ENCODE measurements at regions not wholly inside any gene's neighbourhood (a gene's known extent, or its start where the extent isn't known, plus 50 kb on each side); places are given as distances from the start of the nearest gene placed in this dataset.

DNA sequence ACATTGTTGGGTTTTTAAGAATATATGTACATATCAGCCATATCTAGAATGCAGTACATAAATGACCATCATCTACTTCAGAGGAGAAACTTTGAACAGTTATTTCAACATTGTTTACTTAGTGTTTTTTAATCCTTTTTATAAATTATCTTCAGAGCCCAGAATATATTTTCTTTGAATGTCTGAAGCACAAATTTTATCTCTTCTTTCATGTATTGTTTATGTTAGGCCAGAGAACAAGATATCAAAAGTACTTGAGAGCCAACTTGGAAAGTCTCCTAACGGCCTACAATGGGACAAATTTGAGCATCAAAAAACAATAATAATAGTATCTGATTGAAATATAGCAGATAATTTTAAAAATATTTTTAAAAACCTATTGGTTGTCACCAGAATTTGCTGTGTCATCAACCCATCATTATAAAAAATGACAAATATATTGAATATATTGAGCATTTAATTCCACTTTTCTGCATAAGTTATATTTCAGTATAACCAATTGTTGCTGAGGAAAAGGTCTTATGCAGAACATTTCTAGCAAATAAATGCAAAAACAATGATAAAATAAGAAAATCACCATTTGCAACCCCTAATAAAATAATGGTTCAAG is 67.5 kb upstream of the CCNG1 start:
- intact Hi-C loops (cut with micrococcal nuclease): no loop called here
- CTCF ChIA-PET: no interaction called here
- Mint-ChIP-seq H3K4me3 (no peak overlapping the region), H3K4me1 (no peaks in the 10 kb centered on the region), H3K27ac (no peak overlapping the region), H3K27me3 (peaks cover 4% of the 10 kb centered on the region), H3K9me3 (ENCODE audit: insufficient read depth) (no peaks in the 10 kb centered on the region)
- POLR2A ChIA-PET: no interaction called here
- no peak for TF ChIP-seq EZH2 (IDR thresholded peaks at IDR 0.05; ENCODE audit: borderline replicate concordance, insufficient read depth, low read depth, low read length, poor library complexity, severe bottlenecking)
- TF ChIP-seq, protein P1, sequence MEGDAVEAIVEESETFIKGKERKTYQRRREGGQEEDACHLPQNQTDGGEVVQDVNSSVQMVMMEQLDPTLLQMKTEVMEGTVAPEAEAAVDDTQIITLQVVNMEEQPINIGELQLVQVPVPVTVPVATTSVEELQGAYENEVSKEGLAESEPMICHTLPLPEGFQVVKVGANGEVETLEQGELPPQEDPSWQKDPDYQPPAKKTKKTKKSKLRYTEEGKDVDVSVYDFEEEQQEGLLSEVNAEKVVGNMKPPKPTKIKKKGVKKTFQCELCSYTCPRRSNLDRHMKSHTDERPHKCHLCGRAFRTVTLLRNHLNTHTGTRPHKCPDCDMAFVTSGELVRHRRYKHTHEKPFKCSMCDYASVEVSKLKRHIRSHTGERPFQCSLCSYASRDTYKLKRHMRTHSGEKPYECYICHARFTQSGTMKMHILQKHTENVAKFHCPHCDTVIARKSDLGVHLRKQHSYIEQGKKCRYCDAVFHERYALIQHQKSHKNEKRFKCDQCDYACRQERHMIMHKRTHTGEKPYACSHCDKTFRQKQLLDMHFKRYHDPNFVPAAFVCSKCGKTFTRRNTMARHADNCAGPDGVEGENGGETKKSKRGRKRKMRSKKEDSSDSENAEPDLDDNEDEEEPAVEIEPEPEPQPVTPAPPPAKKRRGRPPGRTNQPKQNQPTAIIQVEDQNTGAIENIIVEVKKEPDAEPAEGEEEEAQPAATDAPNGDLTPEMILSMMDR (IDR thresholded peaks at IDR 0.05): no peak
- H3K9me3 ChIP-seq (ENCODE audit: control extremely low read depth in 1 of 3, control insufficient read depth in 2 of 3, insufficient read depth in 1 of 3, low read length in 2 of 3): peaks cover 0 to 10% (median under 1%) of the 10 kb centered on the region in 3 donors
- no peak overlapping the region for H2AFZ ChIP-seq (ENCODE audit: insufficient read depth, low read depth, low read length, poor library complexity, severe bottlenecking)
- H3K9ac ChIP-seq (ENCODE audit: low read length): no peak overlapping the region
- no peaks in the 10 kb centered on the region for H4K20me1 ChIP-seq (ENCODE audit: control insufficient read depth, insufficient read depth, low read length, poor library complexity, severe bottlenecking)
- H3K27ac ChIP-seq (ENCODE audit: low read length in 2 of 2): no peak overlapping the region
- H3K79me2 ChIP-seq (ENCODE audit: control insufficient read depth, insufficient read depth, low read length): no peaks in the 10 kb centered on the region
- peaks cover 0 to 2% (median 0%) of the 10 kb centered on the region in 4 experiments for H3K27me3 ChIP-seq (replicated peaks in 1 of 4; ENCODE audit: control extremely low read depth in 1 of 4, control insufficient read depth in 3 of 4, insufficient read depth in 4 of 4, low read length in 3 of 4)
- no CpG with 5 or more reads among the region's 1 CpG for WGBS (ENCODE audit: insufficient coverage)
- no peak for DNase-seq
- H3K4me1 ChIP-seq (ENCODE audit: control insufficient read depth in 2 of 2, insufficient read depth in 2 of 2, low read length in 2 of 2): no peaks in the 10 kb centered on the region
- ATAC-seq (ENCODE audit: low read depth): no peak
- no peaks in the 10 kb centered on the region for H3K36me3 ChIP-seq (replicated peaks in 1 of 2; ENCODE audit: control extremely low read depth in 1 of 2, control insufficient read depth in 1 of 2, extremely low read depth in 1 of 2, insufficient read depth in 2 of 2, low read length in 1 of 2)
- no peak overlapping the region for H3K4me3 ChIP-seq (ENCODE audit: control extremely low read depth in 1 of 5, extremely low read depth in 1 of 5, insufficient read depth in 1 of 5, low read depth in 2 of 5, low read length in 4 of 5)
- no peak overlapping the region for H3K4me2 ChIP-seq (replicated peaks; ENCODE audit: low read depth, low read length, poor library complexity, severe bottlenecking)

DNA sequence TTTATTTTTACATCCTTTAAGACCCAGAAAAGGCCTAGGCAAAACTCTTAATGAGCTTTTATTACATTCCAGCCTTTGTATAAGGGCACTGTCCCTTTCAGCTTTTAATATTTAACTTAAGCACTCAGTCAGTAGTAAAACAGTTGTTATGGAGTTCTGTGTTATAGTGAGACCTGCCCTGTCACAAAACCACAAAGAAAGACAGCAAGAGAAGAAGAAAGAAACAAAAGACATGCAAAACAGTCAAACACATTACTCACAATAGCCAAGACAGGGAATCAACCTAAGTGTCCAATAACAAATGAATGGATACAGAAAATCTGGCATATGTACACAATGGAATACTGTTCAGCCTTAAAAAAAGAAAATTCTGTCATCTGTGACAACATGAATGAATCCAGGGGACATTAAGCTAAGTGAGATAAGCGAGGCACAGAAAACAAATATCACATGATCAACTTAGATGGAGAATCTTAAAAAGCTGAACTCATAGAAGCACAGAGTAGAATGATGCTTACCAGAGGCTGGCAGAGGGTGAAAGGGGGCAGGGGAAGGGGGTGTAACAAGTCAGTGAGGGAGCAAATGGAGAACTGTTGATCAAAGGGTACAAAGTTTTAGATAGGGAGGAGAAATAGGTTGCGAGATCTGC is 63.8 kb upstream of the CCNG1 start:
- H3K9ac ChIP-seq (ENCODE audit: low read length): no peak overlapping the region
- H3K27ac ChIP-seq (ENCODE audit: low read length in 2 of 2): no peak overlapping the region
- intact Hi-C loops (cut with micrococcal nuclease): no loop called here
- Mint-ChIP-seq H3K9me3 (ENCODE audit: insufficient read depth) (no peaks in the 10 kb centered on the region), H3K4me1 (no peaks in the 10 kb centered on the region), H3K27ac (no peak overlapping the region), H3K4me3 (no peak overlapping the region), H3K27me3 (peaks cover 8% of the 10 kb centered on the region)
- no peaks in the 10 kb centered on the region for H4K20me1 ChIP-seq (ENCODE audit: control insufficient read depth, insufficient read depth, low read length, poor library complexity, severe bottlenecking)
- no peak overlapping the region for H3K4me3 ChIP-seq (ENCODE audit: control extremely low read depth in 1 of 5, extremely low read depth in 1 of 5, insufficient read depth in 1 of 5, low read depth in 2 of 5, low read length in 4 of 5)
- no CpG with 5 or more reads among the region's 2 CpGs for WGBS (ENCODE audit: insufficient coverage)
- POLR2A ChIA-PET: no interaction called here
- no peaks in the 10 kb centered on the region for H3K36me3 ChIP-seq (replicated peaks in 1 of 2; ENCODE audit: control extremely low read depth in 1 of 2, control insufficient read depth in 1 of 2, extremely low read depth in 1 of 2, insufficient read depth in 2 of 2, low read length in 1 of 2)
- peaks cover 0 to 6% (median 0%) of the 10 kb centered on the region in 3 donors for H3K9me3 ChIP-seq (ENCODE audit: control extremely low read depth in 1 of 3, control insufficient read depth in 2 of 3, insufficient read depth in 1 of 3, low read length in 2 of 3)
- H3K4me1 ChIP-seq (ENCODE audit: control insufficient read depth in 2 of 2, insufficient read depth in 2 of 2, low read length in 2 of 2): no peaks in the 10 kb centered on the region
- no peaks in the 10 kb centered on the region for H3K79me2 ChIP-seq (ENCODE audit: control insufficient read depth, insufficient read depth, low read length)
- CTCF ChIA-PET: no interaction called here
- ATAC-seq (ENCODE audit: low read depth): no peak
- no peak overlapping the region for H3K4me2 ChIP-seq (replicated peaks; ENCODE audit: low read depth, low read length, poor library complexity, severe bottlenecking)
- H2AFZ ChIP-seq (ENCODE audit: insufficient read depth, low read depth, low read length, poor library complexity, severe bottlenecking): no peak overlapping the region
- DNase-seq: no peak
- no peak for TF ChIP-seq EZH2 (IDR thresholded peaks at IDR 0.05; ENCODE audit: borderline replicate concordance, insufficient read depth, low read depth, low read length, poor library complexity, severe bottlenecking)
- TF ChIP-seq, protein P1 (IDR thresholded peaks at IDR 0.05): no peak
- no peaks in the 10 kb centered on the region for H3K27me3 ChIP-seq (replicated peaks in 1 of 4; ENCODE audit: control extremely low read depth in 1 of 4, control insufficient read depth in 3 of 4, insufficient read depth in 4 of 4, low read length in 3 of 4)

Measured in B cell (primary cell).